HG03378 (cell line): ENCODE measurements at regions not wholly inside any gene's neighbourhood (a gene's known extent, or its start where the extent isn't known, plus 50 kb on each side); places are given as distances from the start of the nearest gene placed in this dataset.

ENCODE experiments used
- ATAC-seq: cut with Tn5 transposase; IDR thresholded peaks from one replicate; pipeline ENCODE4 v1.9.1; 2021; ENCODE audit warnings: mild to moderate bottlenecking, moderate library complexity; ENCODE audit not compliant: unreplicated experiment

DNA sequence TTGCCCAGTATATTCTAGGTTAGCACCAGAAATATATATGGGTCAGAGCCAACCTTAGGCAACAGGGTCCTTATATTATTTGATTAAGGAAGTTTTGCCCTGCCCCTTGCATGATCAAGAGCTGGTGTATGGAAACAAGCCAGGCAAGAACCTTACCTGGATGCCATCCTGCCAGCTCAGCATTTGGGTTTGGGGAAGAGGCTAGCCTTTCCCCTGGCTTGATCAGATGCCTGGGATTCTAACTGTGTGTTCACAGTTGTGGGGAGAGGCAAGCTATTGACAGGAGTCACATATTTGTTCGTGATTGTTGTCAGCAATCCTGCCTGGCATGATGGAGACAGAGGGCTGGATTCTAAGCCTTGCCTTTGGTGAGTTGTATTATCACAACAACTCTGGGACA is 260.0 kb upstream of the DACH1 start:
- ATAC-seq, result no peak

DNA sequence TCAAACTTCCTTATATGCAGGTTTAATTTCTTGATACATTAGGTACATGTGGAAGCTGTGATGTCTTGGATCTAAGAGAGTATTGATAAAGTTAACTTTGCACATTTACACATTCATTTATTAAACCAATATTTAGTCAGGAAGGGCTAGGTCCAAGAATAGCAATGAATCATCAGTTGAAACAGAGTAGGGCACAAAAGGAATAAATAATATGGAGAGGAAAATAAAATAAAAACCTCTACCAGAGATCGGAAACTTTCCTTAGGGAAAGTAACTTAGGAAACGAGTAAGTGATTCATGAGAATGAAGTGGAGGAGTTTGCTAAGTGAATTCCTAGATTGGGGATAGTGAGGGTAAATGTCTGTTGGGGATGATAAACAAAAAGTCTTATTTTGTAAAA is 259.4 kb upstream of the DACH1 start:
- no peak for ATAC-seq

DNA sequence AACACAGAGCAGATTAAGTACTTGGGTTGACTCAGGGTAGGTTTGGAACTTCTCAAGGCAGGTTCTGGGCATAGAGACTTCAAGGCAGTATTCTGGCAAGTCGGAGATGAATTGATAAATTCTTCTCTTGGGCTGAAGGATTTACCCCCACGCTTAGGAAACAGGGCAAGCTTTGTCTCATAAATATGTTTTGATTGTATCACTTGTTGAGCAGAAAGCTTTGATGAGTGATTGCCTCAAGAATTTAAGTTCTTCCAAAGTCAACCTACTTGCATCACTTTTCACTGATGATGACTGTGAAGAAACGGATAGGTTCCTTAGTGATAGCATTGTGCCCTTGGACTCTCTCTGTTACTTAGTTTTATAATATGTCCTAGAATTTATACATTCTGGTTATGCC is 258.6 kb upstream of the DACH1 start:
- ATAC-seq, result no peak

DNA sequence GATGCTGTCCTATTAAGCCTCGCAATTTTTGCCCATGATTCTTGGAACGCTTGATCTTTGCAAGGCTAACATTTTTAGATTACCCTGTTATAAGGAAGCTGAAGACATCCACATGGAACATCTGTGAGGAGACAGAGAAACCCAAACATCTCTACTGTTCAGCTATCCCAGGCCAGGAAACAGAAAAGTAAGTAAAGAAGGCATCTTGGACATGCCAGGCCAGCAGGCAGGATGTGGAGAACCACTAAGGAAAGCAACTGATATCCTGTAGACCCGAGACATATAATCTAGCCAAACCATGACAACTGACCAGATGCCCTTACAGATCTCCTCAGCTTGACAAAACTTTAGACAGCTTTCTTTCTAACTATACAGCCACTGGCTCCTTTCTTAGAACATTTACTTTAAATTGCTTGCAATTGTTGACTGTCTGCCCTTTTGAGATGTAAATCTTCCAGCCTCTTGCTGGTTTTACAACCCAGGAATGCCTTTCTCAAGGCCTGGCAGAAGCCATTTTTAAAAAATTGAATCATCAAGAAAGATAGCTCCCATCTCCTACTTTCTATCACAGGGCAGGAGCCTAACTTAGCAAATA is 255.8 kb upstream of the DACH1 start:
- ATAC-seq, result no peak

DNA sequence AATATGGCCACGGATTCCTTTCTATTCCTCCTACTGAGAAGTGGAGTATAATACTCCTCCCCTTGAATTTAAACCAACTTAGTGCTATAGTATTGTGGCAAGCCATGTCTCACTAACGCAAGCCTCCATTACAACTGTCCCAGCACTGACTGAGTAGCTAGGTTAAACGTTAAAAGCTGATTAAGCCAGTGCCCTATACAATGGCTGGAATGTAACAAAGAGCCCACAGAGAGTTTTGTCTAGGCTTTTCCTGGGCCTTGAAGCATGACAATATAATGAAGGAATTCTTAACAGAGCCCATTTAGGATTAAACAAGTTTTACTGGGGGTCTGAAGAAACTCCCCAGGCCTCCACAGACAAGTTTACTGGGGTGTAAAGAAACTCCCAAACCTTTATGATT is 254.5 kb upstream of the DACH1 start:
- no peak for ATAC-seq

DNA sequence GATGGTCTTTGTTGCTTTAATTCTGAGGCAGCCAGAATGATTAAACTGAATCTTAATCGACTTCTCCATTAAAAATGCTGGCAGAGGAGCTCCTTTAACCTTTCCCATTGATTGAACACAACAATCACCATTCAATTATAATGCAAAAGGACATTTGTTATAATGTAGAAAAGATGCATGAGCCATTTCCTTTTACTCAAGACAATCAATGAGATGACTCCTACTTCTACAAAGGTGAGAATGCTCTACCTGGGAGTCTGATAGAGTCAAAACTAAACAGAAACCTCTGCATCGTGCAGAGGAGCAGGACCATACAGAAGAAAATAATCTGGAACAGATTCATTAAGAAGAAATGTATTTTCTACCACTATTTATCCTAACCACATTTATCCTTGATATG is 253.6 kb upstream of the DACH1 start:
- ATAC-seq, result no peak

DNA sequence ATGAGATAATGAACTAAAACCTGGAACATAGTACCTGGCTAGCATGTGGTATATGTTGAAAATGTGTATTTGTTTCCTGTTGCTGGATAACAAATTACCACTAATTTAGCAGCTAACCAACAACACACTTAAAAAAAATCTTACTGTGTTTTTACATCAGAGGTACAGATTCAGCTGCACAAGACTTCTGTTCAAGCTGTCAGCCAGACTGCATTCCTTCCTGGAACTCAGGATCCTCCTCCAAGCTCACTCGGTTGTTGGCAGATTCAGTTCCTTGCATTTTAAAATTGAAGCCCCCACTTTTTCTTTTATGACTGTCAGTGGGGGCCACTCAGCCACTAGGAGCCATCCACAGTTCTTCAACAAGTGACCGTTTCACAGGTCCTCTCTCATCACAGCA is 246.9 kb upstream of the DACH1 start:
- ATAC-seq, result no peak

DNA sequence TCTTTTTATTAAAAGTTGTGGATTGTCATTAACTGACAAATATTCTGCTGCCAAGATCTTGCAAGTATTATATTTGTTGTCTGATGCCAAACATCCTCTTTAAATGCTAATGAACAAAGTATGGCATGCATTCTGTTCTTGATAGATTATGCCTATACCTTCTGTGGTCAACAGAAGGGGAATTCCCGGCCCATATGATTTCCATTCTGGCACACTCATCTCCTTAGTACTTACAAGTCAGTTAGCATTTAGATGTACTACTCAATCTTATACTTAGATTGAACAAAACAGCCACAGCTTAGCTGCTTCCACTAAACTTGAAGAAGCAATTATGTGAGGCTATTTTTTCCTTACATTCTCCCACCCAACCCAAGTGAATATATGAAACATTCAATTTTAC is 246.1 kb upstream of the DACH1 start:
- ATAC-seq, result no peak

DNA sequence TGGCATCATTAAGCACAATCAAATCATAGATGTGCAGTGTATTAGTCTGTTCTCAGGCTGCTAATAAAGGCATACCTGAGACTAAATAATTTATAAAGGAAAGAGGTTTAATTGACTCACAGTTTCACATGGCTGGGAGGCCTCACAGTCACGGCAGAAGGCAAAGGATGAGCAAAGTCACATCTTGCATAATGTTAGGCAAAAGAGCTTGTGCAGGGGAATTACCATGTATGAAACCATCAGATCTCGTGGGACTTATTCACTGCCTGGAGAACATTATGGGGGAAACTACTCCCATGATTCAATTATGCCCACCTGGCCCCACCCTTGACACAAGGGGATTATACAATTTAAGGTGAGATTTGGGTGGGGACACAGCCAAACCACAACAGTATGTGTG is 245.2 kb upstream of the DACH1 start:
- no peak for ATAC-seq

DNA sequence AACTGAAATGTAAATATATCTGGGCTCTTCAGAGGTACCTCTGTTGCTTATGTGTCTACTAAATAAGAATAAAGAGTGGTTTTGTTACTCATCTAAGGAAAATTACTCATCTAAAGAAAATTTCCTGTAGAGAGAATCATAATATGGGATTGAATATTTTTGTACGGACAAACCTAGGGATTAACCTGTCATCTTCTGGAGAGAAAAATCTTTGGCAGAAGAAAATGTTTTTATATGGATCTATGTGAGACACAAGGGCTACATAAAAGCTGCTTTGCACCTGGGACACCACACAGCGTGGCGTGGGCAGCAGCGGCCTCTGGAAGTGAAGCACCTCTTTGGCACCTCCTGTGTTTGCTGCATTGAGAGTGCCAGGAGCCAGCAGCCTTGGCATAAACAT is 242.9 kb upstream of the DACH1 start:
- no peak for ATAC-seq

DNA sequence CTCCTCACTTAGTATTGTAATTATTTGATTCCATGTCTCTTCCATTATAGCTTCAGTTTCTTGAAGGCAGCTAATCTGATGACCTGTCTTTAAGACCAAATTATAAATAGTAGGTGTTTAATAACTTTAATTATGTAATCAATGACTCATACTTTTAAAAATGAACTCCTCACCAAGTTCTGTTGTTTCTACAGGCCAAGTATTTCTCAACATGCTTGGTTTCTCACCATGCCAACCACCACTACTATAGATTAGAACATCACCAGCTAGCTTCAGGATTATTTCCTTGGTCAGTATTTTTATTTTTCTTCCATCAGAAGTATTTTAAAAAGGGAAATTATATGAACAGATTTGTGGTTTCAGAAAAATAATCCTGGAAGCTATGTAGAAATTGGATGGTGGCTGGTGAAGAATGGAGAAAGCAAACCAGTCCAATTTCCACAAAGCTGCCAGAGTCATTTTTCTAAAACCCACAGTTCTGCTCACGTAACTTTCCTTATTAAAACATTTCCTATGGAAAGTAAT is 237.7 kb upstream of the DACH1 start:
- no peak for ATAC-seq

DNA sequence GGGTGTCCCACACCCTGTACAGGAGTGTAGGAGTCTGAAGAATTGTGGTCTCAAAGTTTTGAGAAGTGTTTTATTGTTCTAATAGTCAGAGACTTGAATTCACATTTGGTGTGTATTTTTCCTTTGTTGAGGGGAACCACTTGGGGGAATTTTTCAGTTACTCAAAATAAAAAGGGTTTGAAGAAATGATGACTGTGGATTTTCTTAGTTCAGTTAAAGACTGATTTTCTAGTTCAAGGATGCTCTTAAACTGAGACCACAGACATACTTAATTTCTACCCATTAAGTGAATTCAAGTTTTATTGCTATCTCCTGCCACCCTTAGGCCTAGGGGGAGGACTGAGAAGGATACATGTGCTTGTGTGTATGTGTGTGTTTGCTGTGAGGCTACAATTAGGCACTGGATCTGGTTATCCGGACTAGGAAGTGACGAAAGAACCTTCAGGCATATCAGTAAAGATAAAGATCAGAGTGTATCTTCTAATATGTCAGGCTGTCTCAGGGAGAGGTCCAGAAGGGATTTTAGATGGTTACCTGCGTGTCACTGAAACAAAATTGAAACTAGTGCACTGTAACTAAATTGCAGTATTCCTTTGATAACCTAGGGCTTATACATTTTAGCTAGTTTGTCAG is 234.9 kb upstream of the DACH1 start:
- ATAC-seq, result no peak

DNA sequence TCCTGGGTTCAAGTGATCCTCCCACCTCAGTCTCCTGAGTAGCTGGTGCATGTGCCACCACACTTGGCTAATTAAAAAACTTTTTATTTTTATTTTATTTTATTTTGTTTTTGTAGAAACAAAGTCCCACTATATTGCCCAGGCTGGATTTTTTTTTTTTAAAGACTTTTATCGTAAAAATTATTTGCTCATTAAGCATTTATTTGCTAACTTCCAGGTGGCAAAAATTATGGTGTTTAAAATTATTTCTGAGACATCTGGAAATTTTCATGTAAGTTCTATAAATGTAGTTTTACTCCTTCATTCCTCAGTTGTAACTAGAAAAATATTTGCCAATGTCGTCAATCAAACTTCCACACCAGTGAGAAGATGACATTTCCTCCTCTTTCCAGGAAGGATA is 233.3 kb upstream of the DACH1 start:
- no peak for ATAC-seq

DNA sequence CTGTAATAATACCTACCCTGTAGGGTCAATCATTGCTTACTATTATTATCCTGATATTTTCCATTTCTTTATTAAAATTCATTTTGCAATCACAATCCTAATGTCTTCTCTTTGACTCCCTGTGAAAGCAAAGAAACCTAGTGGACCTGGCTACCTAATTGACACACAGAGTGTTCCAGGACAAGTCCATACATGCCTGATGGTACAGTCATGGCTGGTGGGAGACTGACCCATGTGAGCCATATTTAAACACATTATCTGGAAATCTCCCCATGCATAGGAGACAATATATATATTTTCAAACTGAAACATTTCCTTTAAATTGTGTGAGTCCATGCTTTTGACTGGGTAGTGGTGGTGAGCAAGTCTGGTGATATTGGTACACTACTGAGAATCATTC is 230.6 kb upstream of the DACH1 start:
- ATAC-seq, result no peak

DNA sequence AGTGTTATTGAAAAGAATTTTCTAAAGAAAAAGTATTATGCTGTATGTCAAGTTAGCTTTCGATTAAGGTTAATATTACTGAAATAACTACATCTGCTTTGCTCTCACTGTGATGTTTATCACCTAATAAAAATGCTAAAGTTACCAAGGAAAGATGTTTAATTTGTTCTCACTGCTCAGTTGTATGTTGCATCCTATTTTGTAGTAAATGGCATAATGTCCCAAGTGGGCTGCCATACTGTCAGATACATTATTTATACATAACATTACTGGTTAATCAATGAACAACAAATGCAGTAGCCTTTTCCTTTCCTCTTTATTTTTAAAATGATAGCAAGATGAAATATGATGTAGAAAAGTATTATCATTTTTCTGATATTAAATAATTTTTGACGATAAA is 226.3 kb upstream of the DACH1 start:
- no peak for ATAC-seq

DNA sequence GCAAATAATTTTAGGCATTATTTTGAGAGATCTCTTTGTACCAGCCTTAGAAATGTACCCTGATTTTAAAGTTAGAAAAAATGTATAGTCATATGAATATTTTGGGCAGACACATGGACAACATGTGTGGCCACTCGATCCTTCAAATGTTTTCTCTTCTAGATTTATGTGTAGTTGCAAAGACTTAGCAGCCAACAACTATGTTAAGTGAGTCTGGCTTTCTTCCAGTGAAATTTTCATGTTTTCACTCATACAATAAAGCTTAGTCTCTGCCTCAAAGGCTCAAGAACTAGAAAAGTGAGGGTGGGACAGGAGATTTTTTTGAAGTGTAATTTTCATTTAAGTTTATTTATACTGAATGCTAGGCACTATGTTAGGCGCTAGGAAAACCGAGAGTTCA is 207.7 kb upstream of the DACH1 start:
- ATAC-seq, result no peak

DNA sequence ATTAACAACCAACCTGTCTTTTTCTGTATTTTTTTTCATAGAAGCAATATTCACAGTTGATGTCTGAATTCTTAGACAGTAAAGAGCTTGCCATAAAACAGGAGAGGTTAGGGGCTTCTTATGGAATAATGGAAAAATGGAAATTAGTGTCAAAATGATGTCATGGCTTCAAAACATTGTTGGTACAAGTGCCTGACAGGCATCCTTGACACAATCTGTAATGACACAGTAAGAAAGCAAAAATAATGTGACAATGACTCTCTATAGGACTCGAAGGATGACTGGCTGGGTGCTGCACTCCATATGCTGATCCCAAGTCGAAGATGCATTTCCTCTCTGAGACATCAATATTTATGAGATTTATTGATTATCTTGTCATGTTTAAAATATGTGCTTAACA is 205.3 kb upstream of the DACH1 start:
- no peak for ATAC-seq

DNA sequence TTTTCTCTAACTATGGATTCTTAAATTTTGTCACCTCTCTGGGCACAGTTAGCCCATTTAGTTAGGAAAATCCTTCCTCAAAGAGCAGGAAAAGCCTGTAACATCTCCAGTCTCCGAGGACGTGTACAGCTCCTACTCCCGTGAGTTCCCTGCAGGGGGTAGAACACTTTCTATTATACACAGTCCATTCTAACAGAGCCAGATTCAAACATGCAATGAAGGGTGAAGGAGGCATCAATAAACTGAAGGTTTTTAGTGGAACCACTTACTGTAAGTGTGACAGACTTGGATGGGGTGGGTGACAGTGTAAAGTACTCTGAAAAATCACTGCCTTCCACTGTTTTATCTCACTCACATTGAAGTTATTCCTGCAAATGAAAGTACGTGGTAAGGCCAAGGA is 204.7 kb upstream of the DACH1 start:
- ATAC-seq, result no peak

DNA sequence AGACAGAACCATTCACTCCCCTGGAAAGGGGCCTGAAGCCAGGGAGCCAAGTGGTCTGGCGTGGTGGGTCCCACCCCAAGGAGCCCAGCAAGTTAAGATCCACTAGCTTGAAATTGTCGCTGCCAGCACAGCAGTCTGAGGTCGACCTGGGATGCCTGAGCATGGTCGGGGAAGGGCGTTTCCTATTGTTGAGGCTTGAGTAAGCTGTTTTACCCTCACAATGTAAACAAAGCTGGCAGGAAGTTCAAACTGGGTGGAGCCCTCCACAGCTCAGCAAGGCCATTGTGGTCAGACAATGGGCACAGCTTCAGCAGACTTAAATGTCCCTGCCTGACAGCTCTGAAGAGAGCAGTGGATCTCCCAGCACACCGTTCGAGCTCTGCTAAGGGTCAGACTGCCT is 195.6 kb upstream of the DACH1 start:
- no peak for ATAC-seq

DNA sequence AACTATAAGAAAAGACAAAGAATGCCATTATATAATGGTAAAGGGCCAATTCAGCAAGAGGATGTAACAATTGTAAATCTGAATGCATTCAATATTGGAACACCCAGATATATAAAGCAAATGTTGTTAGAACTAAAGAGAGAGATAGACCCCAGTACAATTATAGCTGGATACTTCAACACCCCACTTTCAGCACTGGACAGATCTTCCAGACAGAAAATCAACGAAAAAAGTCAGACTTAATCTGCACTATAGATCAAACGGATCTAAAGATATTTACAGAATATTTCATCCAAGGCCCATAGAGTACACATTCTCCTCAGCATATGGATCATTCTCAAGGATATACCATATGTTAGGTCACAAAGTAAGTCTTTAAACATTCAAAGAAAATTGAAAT is 194.6 kb upstream of the DACH1 start:
- no peak for ATAC-seq

DNA sequence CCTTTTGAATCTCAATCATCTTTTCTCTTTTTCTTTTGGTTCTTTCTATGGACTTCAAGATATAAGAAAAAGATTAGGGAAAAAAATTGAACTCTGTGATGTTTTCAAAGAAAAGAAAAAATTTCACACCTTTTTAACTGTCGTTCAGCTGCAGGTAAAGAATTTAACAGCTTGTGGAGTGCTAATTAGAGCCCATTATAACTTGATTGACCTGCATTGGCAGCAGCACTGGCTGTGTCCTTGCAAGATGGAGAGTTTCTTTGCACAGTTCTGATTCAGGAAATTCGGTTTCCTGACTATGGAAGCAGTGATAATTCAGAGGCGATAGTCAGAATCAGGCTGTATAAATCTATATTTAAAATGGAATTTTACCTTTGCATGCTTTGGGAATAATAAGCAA is 183.2 kb upstream of the DACH1 start:
- ATAC-seq, result no peak

DNA sequence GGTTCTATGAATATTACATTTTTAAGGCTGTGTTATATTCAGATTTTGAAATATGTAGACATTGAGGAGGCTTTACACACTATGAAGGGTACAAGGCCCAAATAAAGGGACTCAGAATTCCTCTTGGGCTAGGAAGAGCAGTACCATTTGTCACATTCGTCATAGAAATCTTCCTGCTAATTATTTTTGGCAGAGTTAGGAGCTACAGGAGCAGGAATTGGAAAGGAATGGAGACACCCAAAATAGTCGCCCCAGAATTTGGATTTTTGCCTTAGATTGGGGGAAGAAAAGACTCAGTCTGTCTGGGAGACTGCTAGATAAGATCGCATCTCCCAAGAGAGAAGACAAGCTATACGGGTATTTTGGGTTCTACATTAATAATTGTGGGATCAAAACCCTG is 176.4 kb upstream of the DACH1 start:
- ATAC-seq, result no peak

DNA sequence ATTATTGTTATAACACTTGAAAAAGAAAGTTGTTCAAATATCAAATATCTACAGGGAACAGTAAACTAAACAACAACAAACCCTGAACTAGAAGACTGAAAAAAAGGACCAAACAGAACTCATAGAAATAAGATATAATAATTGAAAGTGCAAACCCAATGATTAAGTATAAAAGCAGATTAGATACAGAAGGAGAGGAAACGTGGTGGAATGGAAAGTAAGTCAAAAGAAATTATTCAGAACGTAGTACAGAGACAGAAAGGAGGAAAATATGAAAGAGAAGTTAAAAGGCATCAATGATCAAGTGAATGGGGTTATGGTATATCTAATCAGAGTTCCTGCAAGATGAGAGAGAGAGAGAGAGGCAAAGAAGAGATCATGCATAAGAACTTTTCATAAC is 174.2 kb upstream of the DACH1 start:
- no peak for ATAC-seq
